Breast epithelium (tissue), 4 donors: ENCODE measurements at regions not wholly inside any gene's neighbourhood (a gene's known extent, or its start where the extent isn't known, plus 50 kb on each side); places are given as distances from the start of the nearest gene placed in this dataset.

ENCODE experiments used
- DNase-seq, 2 donors: peaks; one replicate each; pipeline ENCODE4 v3.0.0-alpha.2; 2019; ENCODE audit warnings: low spot score in 2 of 2
- H3K27ac ChIP-seq, 2 donors: fragments of 200-600 bp; sonication (generic) in 1 of 2; one replicate each; pipeline ENCODE4 v1.5.1; 2016 to 2019; ENCODE audit warnings: mild to moderate bottlenecking in 1 of 2
- H3K27me3 ChIP-seq, 2 donors: fragments of 200-600 bp; sonication (generic) in 1 of 2; one replicate each; pipeline versions ENCODE4 v1.5.1 to v1.6.0; 2017 to 2019; ENCODE audit warnings: control low read depth in 1 of 2, mild to moderate bottlenecking in 1 of 2
- H3K36me3 ChIP-seq: fragments of 200-600 bp; one replicate; pipeline ENCODE4 v1.5.1; 2019
- H3K4me1 ChIP-seq, 2 donors: fragments of 200-600 bp; sonication (generic); one replicate each; pipeline ENCODE4 v1.5.1; 2016 to 2019; ENCODE audit warnings: control low read depth in 1 of 2
- H3K4me3 ChIP-seq, 3 donors: fragments of 200-600 bp; sonication (generic); 1 replicate in 2 of 3; 2 replicates in 1 of 3; pipeline ENCODE4 v1.5.1; 2016 to 2019; ENCODE audit warnings: mild to moderate bottlenecking in 3 of 3, moderate library complexity in 2 of 3
- H3K9me3 ChIP-seq, 2 donors: fragments of 200-600 bp; sonication (generic) in 1 of 2; one replicate each; pipeline ENCODE4 v1.5.1; 2016 to 2019; ENCODE audit warnings: control low read depth in 1 of 2
- POLR2A ChIP-seq: fragments of 450-650 bp; IDR thresholded peaks from one replicate; pipeline ENCODE4 v1.6.1; 2016; ENCODE audit warnings: antibody characterized with exemption, mild to moderate bottlenecking, moderate library complexity
- POLR2AphosphoS5 ChIP-seq, 3 donors: sonication (generic); formaldehyde crosslinking; IDR thresholded peaks; one replicate each; pipeline ENCODE4 v1.6.1; 2017; ENCODE audit warnings: antibody characterized with exemption in 3 of 3
- intact Hi-C: fragments of 100-400 bp; cut with DNase I; formaldehyde crosslinking; loops from one replicate; pipeline ENCODE4 v1.15.1; 2023; ENCODE audit warnings: low total_unique reads
- TF ChIP-seq, protein P1 (sequence below), 3 donors: fragments of 450-650 bp; IDR thresholded peaks; one replicate each; pipeline ENCODE4 v1.5.1; 2016 to 2017; ENCODE audit warnings: antibody characterized with exemption in 3 of 3, mild to moderate bottlenecking in 3 of 3, moderate library complexity in 3 of 3

GRCh38 chr10:106224676-106225075 is 939.8 kb downstream of the SORCS1 start:
- Histone ChIP-seq H3K27me3 (no peaks in the 10 kb centered on the region), H3K9me3 (no peaks in the 10 kb centered on the region), H3K36me3 (no peaks in the 10 kb centered on the region), H3K27ac (no peak overlapping the region), H3K4me3 (no peak overlapping the region), H3K4me1 (no peaks in the 10 kb centered on the region)
- intact Hi-C loops, result no loop called here
- no peak for DNase-seq
- TF ChIP-seq POLR2A, result no peak
- no peak for TF ChIP-seq POLR2AphosphoS5 (IDR thresholded peaks at IDR 0.05)

DNA sequence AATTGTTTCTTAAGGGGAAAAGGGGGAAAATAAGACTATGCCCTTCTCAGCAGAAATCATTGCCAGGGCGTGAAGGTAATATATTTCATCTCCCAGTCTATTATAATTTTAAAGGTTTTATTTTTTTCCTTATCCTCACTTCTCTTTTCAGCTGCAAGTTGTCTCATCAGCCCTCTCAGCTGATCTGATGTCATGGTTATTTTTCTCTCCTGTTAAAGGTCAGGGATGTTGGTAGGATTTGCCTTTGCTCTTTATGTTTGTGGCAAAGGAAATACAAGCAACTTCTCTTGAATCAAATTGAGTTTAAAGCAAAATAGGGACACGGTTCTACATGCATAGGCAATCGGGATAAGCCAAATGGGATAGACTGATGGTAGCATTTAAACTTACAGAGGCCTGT is 946.9 kb downstream of the SORCS1 start:
- intact Hi-C loops, result no loop called here
- no peaks in the 10 kb centered on the region for H3K9me3 ChIP-seq
- no peak overlapping the region for H3K4me3 ChIP-seq
- no peak for TF ChIP-seq POLR2A
- TF ChIP-seq, protein P1, sequence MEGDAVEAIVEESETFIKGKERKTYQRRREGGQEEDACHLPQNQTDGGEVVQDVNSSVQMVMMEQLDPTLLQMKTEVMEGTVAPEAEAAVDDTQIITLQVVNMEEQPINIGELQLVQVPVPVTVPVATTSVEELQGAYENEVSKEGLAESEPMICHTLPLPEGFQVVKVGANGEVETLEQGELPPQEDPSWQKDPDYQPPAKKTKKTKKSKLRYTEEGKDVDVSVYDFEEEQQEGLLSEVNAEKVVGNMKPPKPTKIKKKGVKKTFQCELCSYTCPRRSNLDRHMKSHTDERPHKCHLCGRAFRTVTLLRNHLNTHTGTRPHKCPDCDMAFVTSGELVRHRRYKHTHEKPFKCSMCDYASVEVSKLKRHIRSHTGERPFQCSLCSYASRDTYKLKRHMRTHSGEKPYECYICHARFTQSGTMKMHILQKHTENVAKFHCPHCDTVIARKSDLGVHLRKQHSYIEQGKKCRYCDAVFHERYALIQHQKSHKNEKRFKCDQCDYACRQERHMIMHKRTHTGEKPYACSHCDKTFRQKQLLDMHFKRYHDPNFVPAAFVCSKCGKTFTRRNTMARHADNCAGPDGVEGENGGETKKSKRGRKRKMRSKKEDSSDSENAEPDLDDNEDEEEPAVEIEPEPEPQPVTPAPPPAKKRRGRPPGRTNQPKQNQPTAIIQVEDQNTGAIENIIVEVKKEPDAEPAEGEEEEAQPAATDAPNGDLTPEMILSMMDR (IDR thresholded peaks at IDR 0.05), result no peak
- TF ChIP-seq POLR2AphosphoS5 (IDR thresholded peaks at IDR 0.05), result no peak
- no peaks in the 10 kb centered on the region for H3K27me3 ChIP-seq
- H3K4me1 ChIP-seq, result no peaks in the 10 kb centered on the region
- no peak for DNase-seq
- H3K27ac ChIP-seq, result no peak overlapping the region
- H3K36me3 ChIP-seq, result no peaks in the 10 kb centered on the region

GRCh38 chr10:106216085-106216484 is 948.4 kb downstream of the SORCS1 start:
- Histone ChIP-seq H3K36me3 (no peaks in the 10 kb centered on the region), H3K27ac (no peak overlapping the region), H3K4me3 (no peak overlapping the region), H3K4me1 (no peaks in the 10 kb centered on the region), H3K27me3 (no peaks in the 10 kb centered on the region), H3K9me3 (no peaks in the 10 kb centered on the region)
- intact Hi-C loops, result no loop called here
- TF ChIP-seq POLR2AphosphoS5 (IDR thresholded peaks at IDR 0.05), result no peak
- TF ChIP-seq POLR2A, result no peak
- TF ChIP-seq, protein P1 (IDR thresholded peaks at IDR 0.05), result no peak
- DNase-seq, result no peak

GRCh38 chr10:106214243-106214642 is 950.3 kb downstream of the SORCS1 start:
- TF ChIP-seq, protein P1 (IDR thresholded peaks at IDR 0.05), result no peak
- TF ChIP-seq POLR2AphosphoS5 (IDR thresholded peaks at IDR 0.05) (no peak), POLR2A (no peak)
- DNase-seq, result no peak
- H3K27me3 ChIP-seq, result no peaks in the 10 kb centered on the region
- no peak overlapping the region for H3K27ac ChIP-seq
- H3K4me1 ChIP-seq, result no peaks in the 10 kb centered on the region
- H3K9me3 ChIP-seq, result no peaks in the 10 kb centered on the region
- no peaks in the 10 kb centered on the region for H3K36me3 ChIP-seq
- intact Hi-C loops, result no loop called here
- H3K4me3 ChIP-seq, result no peak overlapping the region

- Histone ChIP-seq H3K36me3 (no peaks in the 10 kb centered on the region), H3K27ac (no peak overlapping the region), H3K4me1 (no peaks in the 10 kb centered on the region), H3K27me3 (no peaks in the 10 kb centered on the region), H3K9me3 (no peaks in the 10 kb centered on the region), H3K4me3 (no peak overlapping the region)
- TF ChIP-seq, protein P1 (IDR thresholded peaks at IDR 0.05), result no peak
- TF ChIP-seq POLR2A (no peak), POLR2AphosphoS5 (IDR thresholded peaks at IDR 0.05) (no peak)
- DNase-seq, result no peak
- intact Hi-C loops, result no loop called here
Measured at GRCh38 chr10:106213493-106213892, 951.0 kb downstream of the SORCS1 start.

DNA sequence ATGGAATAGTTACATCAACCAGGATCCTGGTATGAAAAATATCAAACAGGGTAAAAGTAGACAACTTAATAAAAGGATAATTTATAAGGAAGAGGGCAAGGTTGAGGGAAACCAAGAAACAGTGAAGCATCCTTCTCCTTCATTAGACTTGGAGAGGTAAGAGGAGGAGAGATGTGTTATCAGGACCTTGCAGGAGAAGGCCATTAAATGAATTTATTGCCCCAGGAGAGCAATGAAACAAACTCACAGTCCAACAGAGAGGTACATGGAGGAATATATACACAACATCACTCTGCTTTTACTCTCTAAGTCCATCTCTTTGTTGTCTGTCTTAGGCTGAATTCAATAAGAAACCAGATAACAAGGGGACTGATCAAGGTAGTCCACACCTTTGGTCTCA is 966.2 kb downstream of the SORCS1 start:
- no peaks in the 10 kb centered on the region for H3K9me3 ChIP-seq
- no peak overlapping the region for H3K27ac ChIP-seq
- H3K4me1 ChIP-seq, result no peaks in the 10 kb centered on the region
- H3K27me3 ChIP-seq, result no peaks in the 10 kb centered on the region
- H3K36me3 ChIP-seq, result no peaks in the 10 kb centered on the region
- no peak overlapping the region for H3K4me3 ChIP-seq
- TF ChIP-seq POLR2A, result no peak
- TF ChIP-seq, protein P1 (IDR thresholded peaks at IDR 0.05), result no peak
- TF ChIP-seq POLR2AphosphoS5 (IDR thresholded peaks at IDR 0.05), result no peak
- intact Hi-C loops, result no loop called here
- DNase-seq, result no peak
